ENCODE measurements at regions not wholly inside any gene's neighbourhood (a gene's known extent, or its start where the extent isn't known, plus 50 kb on each side); places are given as distances from the start of the nearest gene placed in this dataset.
"Not testable (repeated sequence)": the region's sequence is repeated elsewhere in the genome, so short reads cannot be mapped to it uniquely, and the experiment has no call there.

DNA sequence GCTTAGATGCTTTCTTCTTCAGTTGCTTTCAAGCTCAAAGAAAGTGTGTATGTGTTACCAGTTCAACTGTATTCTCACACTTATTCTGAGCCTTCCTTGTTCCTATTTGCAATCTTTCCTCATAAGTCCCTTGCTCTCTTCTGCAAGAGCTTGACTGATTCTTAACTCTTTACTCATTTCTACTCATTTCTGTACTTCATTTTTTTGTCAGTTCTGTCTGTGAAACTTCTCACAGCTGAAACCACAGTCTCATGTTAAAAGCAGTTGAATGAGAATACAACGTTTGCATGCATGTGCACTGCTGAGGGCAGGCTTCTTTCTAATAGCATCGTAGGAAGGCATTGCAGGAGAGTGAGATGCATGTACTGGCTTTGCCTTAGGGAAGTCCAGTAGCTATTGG lies 54.8 kb downstream of the HSFY2 start:
- not testable (repeated sequence) for H3K27ac ChIP-seq (ENCODE audit: low read depth, low read length); H3K4me1 ChIP-seq (ENCODE audit: control insufficient read depth, insufficient read depth, low read length); H3K27me3 ChIP-seq (ENCODE audit: control insufficient read depth, insufficient read depth, low read length); DNase-seq (ENCODE audit: low read depth in 4 of 6, low spot score in 6 of 6); H3K36me3 ChIP-seq (ENCODE audit: control insufficient read depth, insufficient read depth, low read length); H3K9me3 ChIP-seq (ENCODE audit: control insufficient read depth, insufficient read depth, low read length); H3K4me3 ChIP-seq (ENCODE audit: low read depth, low read length)
- WGBS (ENCODE audit: insufficient coverage): no CpG with 5 or more reads among the region's 2 CpGs

DNA sequence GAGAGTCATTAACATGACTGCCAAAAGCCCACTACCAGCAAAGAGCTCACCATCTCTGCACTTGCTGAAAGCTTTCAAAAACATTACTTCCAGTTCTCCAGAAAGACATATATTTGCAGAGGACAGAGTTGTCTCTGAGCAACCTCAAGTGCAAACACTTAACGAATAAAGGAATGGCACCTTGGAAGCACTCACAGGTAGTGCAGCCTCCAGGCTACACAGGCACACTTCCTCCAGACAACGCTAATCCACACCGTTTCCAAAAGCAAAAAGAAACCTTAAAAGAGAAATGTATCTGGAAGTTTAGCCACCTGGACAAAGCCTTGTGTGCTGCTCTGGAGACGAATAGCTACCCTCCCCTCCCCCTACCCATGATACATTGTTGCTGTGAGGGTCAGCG lies 53.1 kb downstream of the HSFY2 start:
- H3K4me1 ChIP-seq (ENCODE audit: control insufficient read depth, insufficient read depth, low read length); H3K27ac ChIP-seq (ENCODE audit: low read depth, low read length); H3K4me3 ChIP-seq (ENCODE audit: low read depth, low read length); H3K36me3 ChIP-seq (ENCODE audit: control insufficient read depth, insufficient read depth, low read length); DNase-seq (ENCODE audit: low read depth in 4 of 6, low spot score in 6 of 6); H3K9me3 ChIP-seq (ENCODE audit: control insufficient read depth, insufficient read depth, low read length); H3K27me3 ChIP-seq (ENCODE audit: control insufficient read depth, insufficient read depth, low read length): not testable (repeated sequence)
- WGBS (ENCODE audit: insufficient coverage): no CpG with 5 or more reads among the region's 5 CpGs
